Sigmoid colon (tissue), 6 donors: ENCODE measurements at regions not wholly inside any gene's neighbourhood (a gene's known extent, or its start where the extent isn't known, plus 50 kb on each side); places are given as distances from the start of the nearest gene placed in this dataset.

Experiments
- DNase-seq: peaks from one replicate; pipeline ENCODE4 v3.0.0-alpha.2; 2019
- H3K27ac ChIP-seq, 4 donors: fragments of 200-600 bp; sonication (generic); one replicate each; pipeline ENCODE4 v1.5.1; 2016 to 2019; ENCODE audit warnings: mild to moderate bottlenecking in 1 of 4
- H3K27me3 ChIP-seq, 3 donors: fragments of 200-600 bp; sonication (generic); one replicate each; pipeline ENCODE4 v1.5.1; 2019; ENCODE audit warnings: mild to moderate bottlenecking in 1 of 3
- H3K36me3 ChIP-seq, 4 donors: fragments of 200-600 bp; sonication (generic); one replicate each; pipeline ENCODE4 v1.5.1; 2016 to 2019
- H3K4me1 ChIP-seq, 4 donors: fragments of 200-600 bp; sonication (generic); one replicate each; pipeline ENCODE4 v1.5.1; 2017 to 2019
- H3K4me3 ChIP-seq, 4 donors: fragments of 200-600 bp; sonication (generic); one replicate each; pipeline ENCODE4 v1.5.1; 2017 to 2019; ENCODE audit warnings: mild to moderate bottlenecking in 2 of 4, moderate library complexity in 1 of 4
- H3K9me3 ChIP-seq, 4 donors: fragments of 200-600 bp in 3 of 4; sonication (generic) in 3 of 4; one replicate each; pipeline versions ENCODE4 v1.5.1 to v1.6.1; 2013 to 2019
- CTCF ChIP-seq, 4 experiments: fragments of 450-650 bp in 3 of 4; fragments of 200-600 bp in 1 of 4; IDR thresholded peaks; one replicate each; pipeline ENCODE4 v1.5.1; 2016 to 2019; ENCODE audit warnings: antibody characterized with exemption in 4 of 4, mild to moderate bottlenecking in 3 of 4, moderate library complexity in 2 of 4
- EP300 ChIP-seq, 4 donors: sonication (generic); formaldehyde crosslinking; IDR thresholded peaks; one replicate each; pipeline ENCODE4 v1.6.1; 2017; ENCODE audit warnings: antibody characterized with exemption in 4 of 4
- POLR2A ChIP-seq, 2 donors: fragments of 450-650 bp; IDR thresholded peaks; one replicate each; pipeline ENCODE4 v1.6.1; 2016; ENCODE audit warnings: antibody characterized with exemption in 2 of 2, mild to moderate bottlenecking in 2 of 2, moderate library complexity in 2 of 2
- POLR2AphosphoS5 ChIP-seq, 4 donors: sonication (generic); formaldehyde crosslinking; IDR thresholded peaks; one replicate each; pipeline ENCODE4 v1.6.1; 2017; ENCODE audit warnings: antibody characterized with exemption in 4 of 4
- WGBS, 2 donors: extraction: QIAGEN DNeasy Blood & Tissue Kit; methylation state at CpG; one replicate each; pipeline ENCODE4 v1.1.7; 2013; 5-methylcytosine and 5-hydroxymethylcytosine counted together
- intact Hi-C: fragments of 100-400 bp; cut with DNase I; formaldehyde crosslinking; loops from one replicate; pipeline ENCODE4 v1.15.1; 2023
- donor health status: healthy with polysubstance abuse.
- donor health status: healthy.

- H3K4me3 ChIP-seq: no peak overlapping the region
- WGBS, 2 donors: 76 to 88% methylated on average over 3 of the region's 3 CpGs
- H3K9me3 ChIP-seq: peaks cover 0 to 5% (median 4%) of the 10 kb centered on the region in 4 donors
- no peaks in the 10 kb centered on the region for H3K36me3 ChIP-seq
- H3K4me1 ChIP-seq: no peaks in the 10 kb centered on the region
- DNase-seq: no peak
- intact Hi-C loops: no loop called here
- TF ChIP-seq POLR2AphosphoS5 (IDR thresholded peaks at IDR 0.05): no peak
- TF ChIP-seq CTCF (IDR thresholded peaks at IDR 0.05): no peak
- no peak for TF ChIP-seq EP300 (IDR thresholded peaks at IDR 0.05)
- no peak for TF ChIP-seq POLR2A (IDR thresholded peaks at IDR 0.05)
- H3K27ac ChIP-seq: no peak overlapping the region
- no peaks in the 10 kb centered on the region for H3K27me3 ChIP-seq
These were observed 183.7 kb upstream of the LSM14A start for GRCh38 chr19:33988601-33989000.

GRCh38 chr19:33997690-33998089 is 174.6 kb upstream of the LSM14A start:
- Histone ChIP-seq H3K9me3 (no peaks in the 10 kb centered on the region), H3K36me3 (no peaks in the 10 kb centered on the region), H3K4me1 (no peaks in the 10 kb centered on the region), H3K27ac (no peak overlapping the region), H3K27me3 (no peaks in the 10 kb centered on the region), H3K4me3 (no peak overlapping the region)
- intact Hi-C loops: loop anchor here (2.0 to 5.0 kb wide), 2 partner anchors 97 to 220 kb away; no protein-coding TSS in a partner anchor
- 44 to 77% methylated on average over 2 of the region's 2 CpGs for WGBS, 2 donors
- no peak for DNase-seq
- no peak for TF ChIP-seq POLR2A (IDR thresholded peaks at IDR 0.05)
- peak in 1 of 4 experiments; percentile 11 for TF ChIP-seq CTCF (IDR thresholded peaks at IDR 0.05)
- no peak for TF ChIP-seq EP300 (IDR thresholded peaks at IDR 0.05)
- no peak for TF ChIP-seq POLR2AphosphoS5 (IDR thresholded peaks at IDR 0.05)

- no peak for TF ChIP-seq POLR2AphosphoS5 (IDR thresholded peaks at IDR 0.05)
- no peak for TF ChIP-seq POLR2A (IDR thresholded peaks at IDR 0.05)
- TF ChIP-seq EP300 (IDR thresholded peaks at IDR 0.05): no peak
- no peak for TF ChIP-seq CTCF (IDR thresholded peaks at IDR 0.05)
- no peaks in the 10 kb centered on the region for H3K27me3 ChIP-seq
- WGBS, 2 donors: 45 to 47% methylated on average over 5 of the region's 5 CpGs
- no peaks in the 10 kb centered on the region for H3K36me3 ChIP-seq
- H3K4me1 ChIP-seq: no peaks in the 10 kb centered on the region
- H3K4me3 ChIP-seq: no peak overlapping the region
- intact Hi-C loops: loop anchor here (2.0 to 5.0 kb wide), 2 partner anchors 96 to 221 kb away; no protein-coding TSS in a partner anchor
- DNase-seq: no peak
- no peaks in the 10 kb centered on the region for H3K9me3 ChIP-seq
- no peak overlapping the region for H3K27ac ChIP-seq
These were observed 174.0 kb upstream of the LSM14A start for GRCh38 chr19:33998302-33998701.

GRCh38 chr19:33998739-33999345 is 173.5 kb upstream of the LSM14A start:
- Histone ChIP-seq H3K4me3 (no peak overlapping the region), H3K4me1 (no peaks in the 10 kb centered on the region), H3K27me3 (no peaks in the 10 kb centered on the region), H3K36me3 (no peaks in the 10 kb centered on the region), H3K9me3 (no peaks in the 10 kb centered on the region), H3K27ac (no peak overlapping the region)
- no peak for DNase-seq
- intact Hi-C loops: loop anchor here (2.0 to 5.0 kb wide), 2 partner anchors 96 to 222 kb away; no protein-coding TSS in a partner anchor
- 66 to 79% methylated on average over 4 of the region's 4 CpGs for WGBS, 2 donors
- TF ChIP-seq CTCF (IDR thresholded peaks at IDR 0.05): peak in 2 of 4 experiments; percentile 22 to 39
- TF ChIP-seq POLR2AphosphoS5 (IDR thresholded peaks at IDR 0.05): no peak

GRCh38 chr19:34017024-34017423 is 155.3 kb upstream of the LSM14A start:
- H3K27me3 ChIP-seq: peaks cover 0 to 30% (median 5%) of the 10 kb centered on the region in 3 donors
- 32 to 50% methylated on average over 3 of the region's 3 CpGs for WGBS, 2 donors
- DNase-seq: no peak
- H3K4me3 ChIP-seq: no peak overlapping the region
- TF ChIP-seq POLR2A (IDR thresholded peaks at IDR 0.05): no peak
- TF ChIP-seq EP300 (IDR thresholded peaks at IDR 0.05): no peak
- TF ChIP-seq CTCF (IDR thresholded peaks at IDR 0.05): no peak
- TF ChIP-seq POLR2AphosphoS5 (IDR thresholded peaks at IDR 0.05): no peak
- intact Hi-C loops: no loop called here
- H3K9me3 ChIP-seq: peaks cover 0 to 8% (median 0%) of the 10 kb centered on the region in 4 donors
- H3K4me1 ChIP-seq: no peaks in the 10 kb centered on the region
- no peak overlapping the region for H3K27ac ChIP-seq
- no peaks in the 10 kb centered on the region for H3K36me3 ChIP-seq
